Panc1 (cell line): ENCODE measurements at regions not wholly inside any gene's neighbourhood (a gene's known extent, or its start where the extent isn't known, plus 50 kb on each side); places are given as distances from the start of the nearest gene placed in this dataset.

Experiments
- ATAC-seq: fragments of 200-7000 bp; cut with Tn5 transposase; 2 replicates; pipeline ENCODE4 v1.9.1; 2020; ENCODE audit warnings: mild to moderate bottlenecking, moderate library complexity
- BruUV-seq: library from RNA; stranded (reverse); fragments of 400-500 nt; replicated peaks from 2 replicates; lab custom pipeline; 2021; lab: Mats Ljungman, UMichigan
- CTCF ChIA-PET: fragments of 300-600 bp; sonication (Branson Sonifier 250); formaldehyde crosslinking; loops from one replicate; lab custom pipeline; 2022; ENCODE audit warnings: antibody characterized with exemption; lab: Charles Lee
- POLR2A ChIA-PET: fragments of 300-600 bp; sonication (Branson Sonifier 250); formaldehyde crosslinking; loops from one replicate; lab custom pipeline; 2022; ENCODE audit warnings: antibody characterized with exemption; lab: Charles Lee
- DNase-seq: peaks from one replicate; pipeline ENCODE4 v3.0.0-alpha.2; 2010; ENCODE audit warnings: low read depth, low spot score
- H3K27ac ChIP-seq: 2 replicates; pipeline ENCODE4 v1.5.1; 2011; ENCODE audit warnings: mild to moderate bottlenecking, low read length, inconsistent platforms
- H3K27me3 ChIP-seq: fragments of 200-500 bp; sonication (Bioruptor generic); 2 replicates; pipeline ENCODE4 v1.6.0; 2014; ENCODE audit warnings: low read length, inconsistent platforms; ENCODE audit not compliant: control insufficient read depth, insufficient read depth
- H3K36me3 ChIP-seq: fragments of 200-500 bp; sonication (Bioruptor generic); 2 replicates; pipeline ENCODE4 v1.5.1; 2014; ENCODE audit warnings: inconsistent platforms, mild to moderate bottlenecking, low read length, moderate library complexity; ENCODE audit not compliant: control insufficient read depth, insufficient read depth
- H3K4me1 ChIP-seq: 2 replicates; pipeline ENCODE4 v1.5.1; 2011; ENCODE audit warnings: inconsistent platforms, mild to moderate bottlenecking, low read length, moderate library complexity; ENCODE audit not compliant: control insufficient read depth, insufficient read depth
- H3K4me3 ChIP-seq, 2 experiments: 2 replicates each; pipeline ENCODE4 v1.5.1; 2011 to 2012; ENCODE audit warnings: low read depth in 2 of 2, low read length in 2 of 2, mild to moderate bottlenecking in 2 of 2, inconsistent platforms in 1 of 2, moderate library complexity in 1 of 2
- H3K9me3 ChIP-seq: fragments of 200-500 bp; sonication (Bioruptor generic); 2 replicates; pipeline ENCODE4 v1.5.1; 2014; ENCODE audit warnings: low read depth, mild to moderate bottlenecking, inconsistent platforms, low read length, moderate library complexity; ENCODE audit not compliant: control insufficient read depth, insufficient read depth
- CTCF ChIP-seq: fragments of 450-650 bp; IDR thresholded peaks from 2 replicates; pipeline ENCODE4 v1.5.1; 2017; ENCODE audit warnings: mild to moderate bottlenecking
- POLR2AphosphoS5 ChIP-seq: IDR thresholded peaks from 2 replicates; pipeline ENCODE4 v1.6.1; 2012; ENCODE audit warnings: mild to moderate bottlenecking, low read depth, low read length, moderate library complexity
- SIN3A ChIP-seq: IDR thresholded peaks from 2 replicates; pipeline ENCODE4 v1.6.1; 2012; ENCODE audit warnings: low read depth, mild to moderate bottlenecking, low read length, moderate library complexity, borderline replicate concordance; ENCODE audit not compliant: insufficient read depth
- TCF7L2 ChIP-seq: IDR thresholded peaks from 2 replicates; pipeline ENCODE4 v1.6.1; 2011; ENCODE audit warnings: mild to moderate bottlenecking, low read depth, low read length, inconsistent platforms
- in situ Hi-C: cut with HindIII; loops from 2 replicates; pipeline ENCODE4 v1.10.0; 2016; ENCODE audit warnings: low sequenced_read_pairs, low pct_unique_long_range_greater_than_20kb
- intact Hi-C: fragments of 100-400 bp; cut with micrococcal nuclease; formaldehyde crosslinking; loops from one replicate; pipeline ENCODE4 v1.10.0; 2022; ENCODE audit not compliant: unreplicated experiment
- TF ChIP-seq, protein P1 (sequence below), 2 experiments: IDR thresholded peaks; 2 replicates each; pipeline ENCODE4 v1.6.1; 2011 to 2012; ENCODE audit warnings: low read depth in 2 of 2, control low read depth in 1 of 2, low read length in 1 of 2, mild to moderate bottlenecking in 1 of 2, moderate library complexity in 1 of 2; ENCODE audit not compliant: insufficient read depth in 1 of 2

GRCh38 chr7:25762511-25763462 is 389.2 kb upstream of the NFE2L3 start:
- no peaks in the 10 kb centered on the region for H3K4me1 ChIP-seq
- H3K36me3 ChIP-seq: no peaks in the 10 kb centered on the region
- ATAC-seq: no peak
- no TSS peak for BruUV-seq
- H3K9me3 ChIP-seq: no peaks in the 10 kb centered on the region
- no peak overlapping the region for H3K4me3 ChIP-seq
- in situ Hi-C loops: no loop called here
- no peak for DNase-seq
- ChIA-PET CTCF (no interaction called here), POLR2A (no interaction called here)
- TF ChIP-seq, protein P1, sequence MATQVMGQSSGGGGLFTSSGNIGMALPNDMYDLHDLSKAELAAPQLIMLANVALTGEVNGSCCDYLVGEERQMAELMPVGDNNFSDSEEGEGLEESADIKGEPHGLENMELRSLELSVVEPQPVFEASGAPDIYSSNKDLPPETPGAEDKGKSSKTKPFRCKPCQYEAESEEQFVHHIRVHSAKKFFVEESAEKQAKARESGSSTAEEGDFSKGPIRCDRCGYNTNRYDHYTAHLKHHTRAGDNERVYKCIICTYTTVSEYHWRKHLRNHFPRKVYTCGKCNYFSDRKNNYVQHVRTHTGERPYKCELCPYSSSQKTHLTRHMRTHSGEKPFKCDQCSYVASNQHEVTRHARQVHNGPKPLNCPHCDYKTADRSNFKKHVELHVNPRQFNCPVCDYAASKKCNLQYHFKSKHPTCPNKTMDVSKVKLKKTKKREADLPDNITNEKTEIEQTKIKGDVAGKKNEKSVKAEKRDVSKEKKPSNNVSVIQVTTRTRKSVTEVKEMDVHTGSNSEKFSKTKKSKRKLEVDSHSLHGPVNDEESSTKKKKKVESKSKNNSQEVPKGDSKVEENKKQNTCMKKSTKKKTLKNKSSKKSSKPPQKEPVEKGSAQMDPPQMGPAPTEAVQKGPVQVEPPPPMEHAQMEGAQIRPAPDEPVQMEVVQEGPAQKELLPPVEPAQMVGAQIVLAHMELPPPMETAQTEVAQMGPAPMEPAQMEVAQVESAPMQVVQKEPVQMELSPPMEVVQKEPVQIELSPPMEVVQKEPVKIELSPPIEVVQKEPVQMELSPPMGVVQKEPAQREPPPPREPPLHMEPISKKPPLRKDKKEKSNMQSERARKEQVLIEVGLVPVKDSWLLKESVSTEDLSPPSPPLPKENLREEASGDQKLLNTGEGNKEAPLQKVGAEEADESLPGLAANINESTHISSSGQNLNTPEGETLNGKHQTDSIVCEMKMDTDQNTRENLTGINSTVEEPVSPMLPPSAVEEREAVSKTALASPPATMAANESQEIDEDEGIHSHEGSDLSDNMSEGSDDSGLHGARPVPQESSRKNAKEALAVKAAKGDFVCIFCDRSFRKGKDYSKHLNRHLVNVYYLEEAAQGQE (IDR thresholded peaks at IDR 0.05; ENCODE audit: insufficient read depth in 1 of 2, low read depth in 2 of 2, low read length in 1 of 2): no peak
- TF ChIP-seq SIN3A: no peak
- H3K27ac ChIP-seq: no peak overlapping the region
- intact Hi-C loops: no loop called here
- H3K27me3 ChIP-seq: peaks cover 5% of the 10 kb centered on the region; the same call in 1 of the 2 replicates

GRCh38 chr7:25763463-25763860 is 388.5 kb upstream of the NFE2L3 start:
- H3K27me3 ChIP-seq: peaks cover 3% of the 10 kb centered on the region
- in situ Hi-C loops: no loop called here
- ATAC-seq: no peak
- ChIA-PET CTCF (no interaction called here), POLR2A (no interaction called here)
- H3K4me1 ChIP-seq: no peaks in the 10 kb centered on the region
- no peak overlapping the region for H3K4me3 ChIP-seq
- DNase-seq: no peak
- H3K9me3 ChIP-seq: no peaks in the 10 kb centered on the region
- TF ChIP-seq, protein P1 (IDR thresholded peaks at IDR 0.05; ENCODE audit: insufficient read depth in 1 of 2, low read depth in 2 of 2, low read length in 1 of 2): no peak
- TF ChIP-seq CTCF (no peak), SIN3A (no peak), TCF7L2 (no peak), POLR2AphosphoS5 (no peak)
- intact Hi-C loops: no loop called here
- no TSS peak for BruUV-seq
- H3K36me3 ChIP-seq: no peaks in the 10 kb centered on the region
- no peak overlapping the region for H3K27ac ChIP-seq
